Adipocyte (in vitro differentiated cells): ENCODE measurements at regions not wholly inside any gene's neighbourhood (a gene's known extent, or its start where the extent isn't known, plus 50 kb on each side); places are given as distances from the start of the nearest gene placed in this dataset.

Experiments used
- DNase-seq: peaks from one replicate; pipeline ENCODE4 v3.0.0-alpha.2; 2015; ENCODE audit warnings: low read depth
- H3K27me3 ChIP-seq: replicated peaks from 2 replicates; pipeline ENCODE4 v1.7.0; 2013; ENCODE audit warnings: mild to moderate bottlenecking, low read length, moderate library complexity; ENCODE audit not compliant: control insufficient read depth, insufficient read depth
- H3K36me3 ChIP-seq: 2 replicates; pipeline ENCODE4 v1.7.0; 2013; ENCODE audit warnings: low read length, mild to moderate bottlenecking, moderate library complexity; ENCODE audit not compliant: control insufficient read depth, insufficient read depth, severe bottlenecking
- H3K4me1 ChIP-seq: 2 replicates; pipeline ENCODE4 v1.7.0; 2013; ENCODE audit warnings: mild to moderate bottlenecking, low read length, moderate library complexity; ENCODE audit not compliant: control insufficient read depth, insufficient read depth
- H3K4me3 ChIP-seq: 2 replicates; pipeline ENCODE4 v1.7.0; 2013; ENCODE audit warnings: mild to moderate bottlenecking, low read length, moderate library complexity
- H3K9ac ChIP-seq: 2 replicates; pipeline ENCODE4 v1.7.0; 2013; ENCODE audit warnings: mild to moderate bottlenecking, low read length, moderate library complexity
- H3K9me3 ChIP-seq: 2 replicates; pipeline ENCODE4 v1.7.0; 2013; ENCODE audit warnings: mild to moderate bottlenecking, low read length, moderate library complexity; ENCODE audit not compliant: control insufficient read depth

GRCh38 chr4:11904846-11905739 is 476.4 kb upstream of the HS3ST1 start:
- no peaks in the 10 kb centered on the region for H3K36me3 ChIP-seq
- no peak for DNase-seq
- no peak overlapping the region for H3K9ac ChIP-seq
- no peak overlapping the region for H3K4me3 ChIP-seq
- peaks cover 6% of the 10 kb centered on the region for H3K4me1 ChIP-seq
- H3K9me3 ChIP-seq, result no peaks in the 10 kb centered on the region
- H3K27me3 ChIP-seq, result no peaks in the 10 kb centered on the region

- no peaks in the 10 kb centered on the region for H3K9me3 ChIP-seq
- no peaks in the 10 kb centered on the region for H3K36me3 ChIP-seq
- no peak overlapping the region for H3K9ac ChIP-seq
- H3K27me3 ChIP-seq, result no peaks in the 10 kb centered on the region
- no peak for DNase-seq
- peaks cover 6% of the 10 kb centered on the region for H3K4me1 ChIP-seq
- no peak overlapping the region for H3K4me3 ChIP-seq
Measured at GRCh38 chr4:11904117-11904535, 475.4 kb upstream of the HS3ST1 start.

GRCh38 chr4:11901089-11901488 is 472.4 kb upstream of the HS3ST1 start:
- DNase-seq, result no peak
- Histone ChIP-seq H3K4me3 (no peak overlapping the region), H3K9me3 (no peaks in the 10 kb centered on the region), H3K36me3 (no peaks in the 10 kb centered on the region), H3K9ac (no peak overlapping the region), H3K4me1 (peaks cover 6% of the 10 kb centered on the region), H3K27me3 (no peaks in the 10 kb centered on the region)

GRCh38 chr4:11900359-11900758 is 471.7 kb upstream of the HS3ST1 start:
- no peak overlapping the region for H3K9ac ChIP-seq
- no peak for DNase-seq
- no peaks in the 10 kb centered on the region for H3K27me3 ChIP-seq
- no peaks in the 10 kb centered on the region for H3K9me3 ChIP-seq
- no peaks in the 10 kb centered on the region for H3K36me3 ChIP-seq
- H3K4me1 ChIP-seq, result peaks cover 6% of the 10 kb centered on the region
- H3K4me3 ChIP-seq, result no peak overlapping the region

- no peak for DNase-seq
- H3K9ac ChIP-seq, result no peak overlapping the region
- H3K27me3 ChIP-seq, result no peaks in the 10 kb centered on the region
- H3K36me3 ChIP-seq, result no peaks in the 10 kb centered on the region
- H3K4me1 ChIP-seq, result peaks cover under 1% of the 10 kb centered on the region
- H3K9me3 ChIP-seq, result no peaks in the 10 kb centered on the region
- H3K4me3 ChIP-seq, result no peak overlapping the region
Measured at GRCh38 chr4:11898796-11899195, 470.1 kb upstream of the HS3ST1 start.

- no peak for DNase-seq
- Histone ChIP-seq H3K9ac (no peak overlapping the region), H3K4me3 (no peak overlapping the region), H3K27me3 (no peaks in the 10 kb centered on the region), H3K36me3 (no peaks in the 10 kb centered on the region), H3K4me1 (no peaks in the 10 kb centered on the region), H3K9me3 (no peaks in the 10 kb centered on the region)
Measured at GRCh38 chr4:11895766-11896165, 467.1 kb upstream of the HS3ST1 start.

- no peak overlapping the region for H3K9ac ChIP-seq
- no peaks in the 10 kb centered on the region for H3K4me1 ChIP-seq
- H3K27me3 ChIP-seq, result no peaks in the 10 kb centered on the region
- H3K36me3 ChIP-seq, result no peaks in the 10 kb centered on the region
- H3K9me3 ChIP-seq, result no peaks in the 10 kb centered on the region
- H3K4me3 ChIP-seq, result no peak overlapping the region
- no peak for DNase-seq
Measured at GRCh38 chr4:11894977-11895376, 466.3 kb upstream of the HS3ST1 start.

GRCh38 chr4:11894221-11894620 is 465.5 kb upstream of the HS3ST1 start:
- H3K9ac ChIP-seq, result no peak overlapping the region
- H3K27me3 ChIP-seq, result no peaks in the 10 kb centered on the region
- H3K4me3 ChIP-seq, result no peak overlapping the region
- peaks cover under 1% of the 10 kb centered on the region for H3K9me3 ChIP-seq
- no peak for DNase-seq
- no peaks in the 10 kb centered on the region for H3K4me1 ChIP-seq
- H3K36me3 ChIP-seq, result no peaks in the 10 kb centered on the region

GRCh38 chr4:11889099-11889498 is 460.4 kb upstream of the HS3ST1 start:
- no peaks in the 10 kb centered on the region for H3K4me1 ChIP-seq
- H3K36me3 ChIP-seq, result no peaks in the 10 kb centered on the region
- peaks cover 4% of the 10 kb centered on the region for H3K9me3 ChIP-seq
- DNase-seq, result no peak
- H3K27me3 ChIP-seq, result no peaks in the 10 kb centered on the region
- no peak overlapping the region for H3K9ac ChIP-seq
- no peak overlapping the region for H3K4me3 ChIP-seq

GRCh38 chr4:11881947-11882346 is 453.3 kb upstream of the HS3ST1 start:
- no peaks in the 10 kb centered on the region for H3K4me1 ChIP-seq
- H3K36me3 ChIP-seq, result no peaks in the 10 kb centered on the region
- H3K9ac ChIP-seq, result no peak overlapping the region
- no peaks in the 10 kb centered on the region for H3K9me3 ChIP-seq
- H3K4me3 ChIP-seq, result no peak overlapping the region
- no peaks in the 10 kb centered on the region for H3K27me3 ChIP-seq
- no peak for DNase-seq

- no peaks in the 10 kb centered on the region for H3K27me3 ChIP-seq
- H3K4me3 ChIP-seq, result no peak overlapping the region
- no peaks in the 10 kb centered on the region for H3K36me3 ChIP-seq
- no peaks in the 10 kb centered on the region for H3K9me3 ChIP-seq
- no peak for DNase-seq
- no peaks in the 10 kb centered on the region for H3K4me1 ChIP-seq
- no peak overlapping the region for H3K9ac ChIP-seq
Measured at GRCh38 chr4:11881364-11881763, 452.7 kb upstream of the HS3ST1 start.

GRCh38 chr4:11878241-11878640 is 449.5 kb upstream of the HS3ST1 start:
- no peaks in the 10 kb centered on the region for H3K36me3 ChIP-seq
- no peak for DNase-seq
- H3K4me1 ChIP-seq, result no peaks in the 10 kb centered on the region
- H3K4me3 ChIP-seq, result no peak overlapping the region
- H3K9me3 ChIP-seq, result no peaks in the 10 kb centered on the region
- H3K27me3 ChIP-seq, result no peaks in the 10 kb centered on the region
- no peak overlapping the region for H3K9ac ChIP-seq
